Activated CD8-positive, alpha-beta memory T cell treated with anti-CD3 and anti-CD28 coated beads, Interleukin-2, amount 50 U/mL, for 4 hours (primary cell): ENCODE measurements at regions not wholly inside any gene's neighbourhood (a gene's known extent, or its start where the extent isn't known, plus 50 kb on each side); places are given as distances from the start of the nearest gene placed in this dataset.
"Not testable (repeated sequence)": the region's sequence is repeated elsewhere in the genome, so short reads cannot be mapped to it uniquely, and the experiment has no call there.

ENCODE experiments used
- DNase-seq: peaks from one replicate; pipeline ENCODE4 v3.0.0-alpha.2; 2020

DNA sequence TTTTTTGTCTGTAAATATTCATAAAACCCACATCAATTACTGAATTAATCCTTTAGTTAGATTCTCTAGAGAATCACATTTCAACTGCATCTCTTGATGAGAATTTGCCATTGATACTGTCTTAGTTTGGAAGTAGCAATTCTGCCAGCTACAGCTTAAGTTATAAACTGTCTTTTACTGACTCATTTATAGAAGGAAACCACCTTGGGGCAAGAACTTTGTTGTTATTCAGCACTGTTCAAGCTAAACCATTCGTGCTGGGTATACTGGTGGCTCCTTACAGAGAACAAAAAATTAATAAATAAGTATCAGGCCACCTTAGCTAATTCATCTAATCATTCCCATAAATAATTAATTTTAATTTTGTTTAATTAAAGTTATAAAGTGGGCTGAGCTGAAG lies 1082.6 kb upstream of the CELF4 start:
- no peak for DNase-seq

GRCh38 chr18:38646296-38646695 lies 1080.7 kb upstream of the CELF4 start:
- no peak for DNase-seq

DNA sequence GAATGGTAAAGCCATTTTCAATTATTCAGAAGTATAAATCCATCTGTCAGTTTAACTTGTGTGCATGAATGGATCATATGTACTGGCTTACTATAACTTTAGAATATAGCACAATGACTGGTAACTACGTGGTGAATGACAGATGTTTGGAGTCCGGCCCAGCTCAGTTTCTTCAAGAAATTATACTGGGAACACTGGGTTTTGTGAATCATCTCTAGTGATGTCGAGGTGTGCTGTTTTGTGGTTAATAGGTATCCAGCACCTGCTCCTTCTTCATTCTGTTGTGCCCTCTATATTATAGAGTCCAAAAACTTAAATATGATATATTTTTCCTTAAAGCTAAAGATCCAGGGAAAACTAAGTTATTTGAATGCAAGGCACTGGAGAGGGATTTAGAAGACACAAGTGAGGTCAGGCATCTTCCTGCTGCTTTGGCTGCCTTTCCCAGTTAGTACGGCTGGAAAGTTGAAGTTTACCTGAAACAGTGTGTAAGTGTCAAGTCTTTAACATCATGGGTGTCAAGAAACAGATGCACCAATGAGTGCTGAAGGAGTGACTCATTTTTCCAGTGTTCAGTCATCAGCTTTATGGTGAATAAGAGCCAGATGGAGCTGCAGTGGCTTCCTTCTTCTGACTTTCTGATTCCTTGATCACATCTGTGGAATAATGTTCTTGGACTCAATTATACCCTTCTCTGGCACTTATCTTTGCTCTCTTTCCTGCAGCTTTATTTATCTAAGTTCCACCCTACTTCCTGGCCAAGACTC lies 1079.5 kb upstream of the CELF4 start:
- no peak for DNase-seq

DNA sequence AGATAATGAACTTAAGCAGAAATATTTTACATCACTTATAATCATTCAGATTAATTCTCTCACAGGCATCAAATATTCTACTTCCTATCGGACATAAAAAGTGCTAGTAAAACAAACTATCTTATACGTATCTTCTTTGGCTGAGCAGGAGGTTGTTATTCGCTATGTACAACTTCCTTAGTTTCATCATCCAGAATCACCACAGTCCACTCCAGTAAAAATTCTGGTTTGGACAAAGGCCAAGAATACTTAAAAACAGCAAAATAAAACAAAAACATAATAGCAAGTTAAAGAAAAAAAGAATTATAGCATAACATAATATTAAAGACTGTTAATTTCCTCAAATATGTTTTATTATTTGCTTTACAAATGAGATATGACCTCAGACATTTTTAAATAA lies 1077.1 kb upstream of the CELF4 start:
- DNase-seq: no peak

DNA sequence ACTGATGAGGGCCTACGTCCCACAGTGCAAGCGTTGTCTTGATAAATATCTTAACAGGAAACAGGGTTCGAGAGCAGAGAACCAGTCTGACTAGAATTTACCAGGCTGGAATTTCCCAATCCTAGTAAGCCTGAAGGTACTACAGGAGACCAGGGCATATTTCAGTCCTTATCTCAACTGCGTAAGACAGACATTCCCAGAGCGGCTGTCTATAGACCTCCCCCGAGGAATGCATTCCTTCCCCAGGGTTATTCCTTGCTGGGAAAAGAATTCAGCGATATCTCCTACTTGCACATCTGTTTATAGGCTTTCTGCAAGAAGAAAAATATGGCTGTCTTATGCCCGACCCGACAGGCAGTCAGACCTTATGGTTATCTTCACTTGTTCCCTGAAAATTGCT lies 1074.1 kb upstream of the CELF4 start:
- not testable (repeated sequence) for DNase-seq

GRCh38 chr18:38635709-38636430 lies 1070.3 kb upstream of the CELF4 start:
- DNase-seq: no peak

DNA sequence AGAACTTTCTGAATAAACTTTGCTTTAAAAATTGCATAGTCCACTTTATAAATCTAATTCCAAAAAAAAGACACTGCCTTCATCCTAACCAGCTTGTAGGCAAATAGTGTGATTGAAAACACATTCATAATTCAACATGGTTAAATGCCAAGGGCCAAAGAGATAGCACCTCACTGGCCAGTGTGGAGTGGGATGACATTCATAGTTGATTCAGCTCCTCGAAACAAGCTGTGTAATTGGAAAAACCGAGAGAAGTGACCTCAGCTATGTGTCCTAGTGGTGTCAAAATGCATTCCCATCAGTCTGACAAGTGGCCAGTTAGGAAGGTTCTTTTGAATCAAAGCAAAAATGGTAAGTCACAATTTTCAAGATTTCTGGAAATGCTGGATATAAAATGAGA lies 1068.5 kb upstream of the CELF4 start:
- no peak for DNase-seq

- DNase-seq: no peak
These were observed 1067.7 kb upstream of the CELF4 start for GRCh38 chr18:38633333-38633732.

- no peak for DNase-seq
These were observed 1053.5 kb upstream of the CELF4 start for GRCh38 chr18:38619129-38619528.

GRCh38 chr18:38616306-38616705 lies 1050.7 kb upstream of the CELF4 start:
- DNase-seq: no peak

DNA sequence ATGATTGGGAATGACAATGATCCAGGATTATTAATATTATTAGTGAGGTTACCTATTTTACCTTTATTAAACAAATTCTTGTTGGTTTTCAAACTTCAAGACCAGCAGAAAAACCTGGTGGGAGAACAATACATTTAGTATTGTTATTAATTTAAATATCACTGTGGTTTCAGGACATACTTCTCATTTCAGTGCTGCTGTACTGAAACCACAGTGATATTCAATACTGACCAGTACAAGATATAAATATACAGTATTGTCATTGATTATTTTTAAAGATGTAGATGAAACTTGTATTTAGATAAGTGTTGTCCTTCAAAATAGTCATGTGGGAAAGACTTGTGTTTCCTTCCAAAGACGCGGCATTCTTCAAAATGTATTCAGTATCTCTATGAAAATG lies 1047.3 kb upstream of the CELF4 start:
- no peak for DNase-seq

DNA sequence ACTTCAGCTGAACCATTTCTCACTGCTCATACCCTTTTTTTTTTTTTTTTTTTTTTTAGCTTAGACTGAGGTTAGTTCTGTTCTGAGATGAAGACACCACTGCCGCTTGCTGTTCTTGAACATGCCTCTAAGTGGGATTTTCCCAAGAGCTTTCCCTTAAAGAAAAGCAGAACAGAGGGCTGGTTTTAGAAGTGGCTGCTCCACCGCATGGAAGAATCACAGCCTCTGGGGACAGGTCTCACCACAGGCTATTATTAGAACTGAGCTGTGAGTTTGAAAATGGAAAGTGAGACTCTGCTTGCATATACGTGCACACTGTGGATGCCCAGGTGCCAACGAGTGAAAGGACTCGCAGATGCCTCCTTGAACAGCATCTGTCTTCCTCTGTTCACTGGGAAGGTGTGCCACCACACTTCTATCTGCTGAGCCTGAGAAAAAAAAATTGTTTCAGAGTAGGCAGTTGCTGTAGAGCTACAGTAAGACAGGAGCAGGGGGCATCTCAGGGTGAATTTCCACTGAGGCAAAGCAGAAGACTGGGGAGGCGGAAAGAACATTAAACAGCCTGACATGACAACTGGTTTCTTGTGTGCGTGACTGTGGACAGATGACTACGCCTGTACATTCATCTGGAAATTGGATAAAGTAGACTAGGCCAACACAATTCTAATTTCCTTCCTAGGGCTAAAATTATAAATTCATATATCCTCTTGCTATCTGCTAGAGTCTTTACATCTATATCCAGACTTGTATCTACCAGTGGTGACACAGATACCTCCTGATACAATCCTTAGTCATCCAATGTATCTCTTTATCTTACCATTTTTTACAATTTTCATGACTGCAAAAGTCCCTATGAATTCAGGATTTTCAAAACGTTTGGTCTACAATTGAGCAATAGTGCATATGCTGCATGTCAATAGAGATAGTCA lies 1045.7 kb upstream of the CELF4 start:
- DNase-seq: no peak

DNA sequence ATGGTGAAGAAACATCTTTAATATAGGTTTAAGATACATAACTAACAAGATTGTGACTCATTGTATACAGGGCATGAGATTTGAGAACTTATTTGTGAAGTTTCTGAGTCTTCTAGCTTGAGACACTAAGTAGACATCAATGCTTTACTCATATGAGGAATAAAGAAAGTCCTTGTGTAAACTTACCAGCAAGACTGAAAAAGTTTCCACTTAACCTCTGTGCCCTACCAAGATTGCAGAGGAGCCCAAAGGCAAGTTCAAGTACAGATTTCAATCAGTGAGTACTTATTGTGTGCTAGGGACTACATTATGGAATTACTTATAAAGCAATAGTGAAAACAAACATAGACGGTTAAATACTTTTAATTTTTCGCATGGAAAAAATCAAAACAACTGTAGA lies 1041.2 kb upstream of the CELF4 start:
- DNase-seq: no peak

- no peak for DNase-seq
These were observed 1036.7 kb upstream of the CELF4 start for GRCh38 chr18:38602341-38602740.

- no peak for DNase-seq
These were observed 1022.0 kb upstream of the CELF4 start for GRCh38 chr18:38587571-38587970.

GRCh38 chr18:38586327-38586726 lies 1020.7 kb upstream of the CELF4 start:
- no peak for DNase-seq

- DNase-seq: no peak
These were observed 1014.2 kb upstream of the CELF4 start for GRCh38 chr18:38579764-38580163.

DNA sequence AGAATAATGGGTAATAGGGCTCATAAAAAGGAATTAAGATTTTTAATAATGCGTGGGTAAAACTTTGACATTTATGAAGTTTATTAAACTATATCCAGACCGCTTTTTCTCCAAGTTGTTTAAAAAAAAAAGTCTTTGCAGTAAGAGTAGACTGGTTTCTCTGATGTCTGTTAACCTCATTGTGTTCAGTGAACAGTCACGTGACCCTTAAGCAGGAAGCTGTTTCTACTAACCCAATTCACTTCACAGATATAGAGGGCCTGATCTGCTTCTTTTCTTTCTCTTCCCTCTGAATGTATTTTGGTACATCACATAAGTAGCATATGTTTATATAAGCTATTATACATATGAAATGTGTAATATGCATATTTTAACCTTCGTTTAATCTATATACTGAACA lies 1011.3 kb upstream of the CELF4 start:
- no peak for DNase-seq

GRCh38 chr18:38576349-38576748 lies 1010.8 kb upstream of the CELF4 start:
- no peak for DNase-seq

- no peak for DNase-seq
These were observed 1010.0 kb upstream of the CELF4 start for GRCh38 chr18:38575648-38576047.

GRCh38 chr18:38575023-38575422 lies 1009.4 kb upstream of the CELF4 start:
- DNase-seq: no peak

DNA sequence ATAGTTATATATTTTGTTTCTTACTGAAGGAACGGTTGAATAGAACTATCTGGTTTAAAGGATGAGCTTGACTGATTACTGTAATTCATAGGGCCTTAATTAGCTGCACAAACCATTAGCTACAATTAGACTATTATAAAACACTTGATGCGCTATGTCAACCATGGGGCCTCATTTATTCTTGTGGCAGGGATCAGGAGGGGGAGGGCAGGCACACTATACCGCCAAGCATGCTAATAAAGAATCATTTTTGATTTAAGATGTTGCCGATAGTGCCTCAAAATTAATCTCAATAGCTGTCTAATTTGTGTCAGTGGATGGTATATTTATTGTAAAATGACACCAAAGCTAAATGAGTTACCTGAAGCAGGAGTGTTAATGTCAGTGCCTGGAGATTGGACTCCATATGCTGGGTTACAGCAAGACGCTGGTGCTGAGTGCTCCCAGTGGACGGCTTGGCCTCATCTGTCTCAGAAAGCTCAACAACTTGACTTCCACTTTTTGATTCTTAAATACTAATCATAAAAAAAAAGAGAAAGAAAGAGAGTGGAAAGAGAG lies 1007.0 kb upstream of the CELF4 start:
- no peak for DNase-seq

GRCh38 chr18:38571651-38572050 lies 1006.1 kb upstream of the CELF4 start:
- no peak for DNase-seq
